Hepatocyte (in vitro differentiated cells): ENCODE measurements at regions not wholly inside any gene's neighbourhood (a gene's known extent, or its start where the extent isn't known, plus 50 kb on each side); places are given as distances from the start of the nearest gene placed in this dataset.

ENCODE experiments used
- CTCF ChIP-seq: fragments of 200-600 bp; sonication (generic); IDR thresholded peaks from 2 replicates; pipeline ENCODE4 v1.5.1; 2016; ENCODE audit warnings: antibody characterized with exemption, mild to moderate bottlenecking; ENCODE audit not compliant: poor library complexity
- EZH2 ChIP-seq: fragments of 200-600 bp; sonication (generic); IDR thresholded peaks from 2 replicates; pipeline ENCODE4 v1.6.1; 2016; ENCODE audit warnings: antibody characterized with exemption, mild to moderate bottlenecking, borderline replicate concordance

DNA sequence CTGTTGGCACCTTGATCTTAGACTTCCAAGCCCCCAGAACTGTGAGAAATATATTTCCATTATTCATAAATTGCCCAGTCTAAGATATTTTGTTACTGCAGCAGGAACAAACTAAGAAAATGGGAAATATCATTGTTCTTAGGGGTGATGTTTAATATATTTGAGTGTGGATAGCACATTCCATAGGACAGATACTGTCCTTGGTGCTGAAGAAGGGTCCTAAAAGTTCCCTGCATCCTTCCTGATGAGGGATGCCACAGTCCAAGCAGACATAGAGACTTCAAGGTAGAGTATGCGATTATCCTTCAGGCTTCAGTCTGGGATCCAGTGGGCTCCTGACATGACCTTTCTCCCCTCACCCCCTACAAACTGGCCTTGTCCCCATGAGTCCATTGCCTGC, 689.0 kb downstream of the TDRD15 start:
- TF ChIP-seq CTCF = no peak
- no peak for TF ChIP-seq EZH2
